Activated CD4-positive, alpha-beta T cell treated with anti-CD3 and anti-CD28 coated beads, Interleukin-2, amount 10 ng/mL, durations not matched to agents 7 days and 5 days (primary cell): ENCODE measurements at regions not wholly inside any gene's neighbourhood (a gene's known extent, or its start where the extent isn't known, plus 50 kb on each side); places are given as distances from the start of the nearest gene placed in this dataset.

Experiments
- CTCF ChIA-PET: fragments of 350-600 bp; sonication (Branson Sonifier 250); formaldehyde crosslinking; loops from one replicate; lab custom pipeline; 2021; ENCODE audit warnings: antibody characterized with exemption; lab: Charles Lee
- POLR2A ChIA-PET: fragments of 350-600 bp; sonication (Branson Sonifier 250); formaldehyde crosslinking; loops from one replicate; lab custom pipeline; 2021; ENCODE audit warnings: antibody characterized with exemption; lab: Charles Lee
- DNase-seq: peaks from one replicate; pipeline ENCODE4 v3.0.0-alpha.2; 2020
- H3K27ac Mint-ChIP-seq: one replicate; pipeline ENCODE4 v1.8.0; 2021; ENCODE audit warnings: mild to moderate bottlenecking, moderate library complexity, mixed read lengths
- H3K27me3 Mint-ChIP-seq: one replicate; pipeline ENCODE4 v1.8.0; 2021; ENCODE audit warnings: mixed read lengths
- H3K36me3 Mint-ChIP-seq: one replicate; pipeline ENCODE4 v1.8.0; 2021; ENCODE audit warnings: low read depth, mixed read lengths
- H3K4me1 Mint-ChIP-seq: one replicate; pipeline ENCODE4 v1.8.0; 2021; ENCODE audit warnings: mixed read lengths
- H3K4me3 Mint-ChIP-seq: one replicate; pipeline ENCODE4 v1.8.0; 2021; ENCODE audit warnings: mild to moderate bottlenecking, moderate library complexity, mixed read lengths
- H3K9me3 Mint-ChIP-seq: one replicate; pipeline ENCODE4 v1.8.0; 2021; ENCODE audit warnings: mixed read lengths

DNA sequence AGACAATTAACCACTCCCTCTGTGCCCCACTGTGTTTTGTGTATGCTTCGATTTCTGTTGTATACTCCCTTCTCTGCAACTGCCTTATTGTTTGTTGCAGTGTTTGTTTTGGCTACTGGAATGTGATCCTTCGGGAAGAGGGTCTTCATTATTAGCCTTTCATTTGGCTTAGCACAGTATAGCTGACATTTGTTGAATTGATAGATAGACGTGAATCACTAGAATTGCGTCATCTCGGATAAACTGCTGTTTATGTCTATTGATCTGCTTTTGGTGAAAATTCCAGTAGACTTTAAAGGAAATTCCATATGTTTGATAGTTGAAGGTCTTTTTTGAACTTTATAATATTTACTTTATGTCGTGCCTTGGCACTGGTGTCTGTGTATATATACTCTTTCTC is 189.9 kb upstream of the EYA4 start:
- ChIA-PET POLR2A (no interaction called here), CTCF (no interaction called here)
- no peaks in the 10 kb centered on the region for H3K27me3 Mint-ChIP-seq
- no peak overlapping the region for H3K4me3 Mint-ChIP-seq
- H3K4me1 Mint-ChIP-seq = no peaks in the 10 kb centered on the region
- H3K36me3 Mint-ChIP-seq = no peaks in the 10 kb centered on the region
- no peak overlapping the region for H3K27ac Mint-ChIP-seq
- no peaks in the 10 kb centered on the region for H3K9me3 Mint-ChIP-seq
- no peak for DNase-seq

DNA sequence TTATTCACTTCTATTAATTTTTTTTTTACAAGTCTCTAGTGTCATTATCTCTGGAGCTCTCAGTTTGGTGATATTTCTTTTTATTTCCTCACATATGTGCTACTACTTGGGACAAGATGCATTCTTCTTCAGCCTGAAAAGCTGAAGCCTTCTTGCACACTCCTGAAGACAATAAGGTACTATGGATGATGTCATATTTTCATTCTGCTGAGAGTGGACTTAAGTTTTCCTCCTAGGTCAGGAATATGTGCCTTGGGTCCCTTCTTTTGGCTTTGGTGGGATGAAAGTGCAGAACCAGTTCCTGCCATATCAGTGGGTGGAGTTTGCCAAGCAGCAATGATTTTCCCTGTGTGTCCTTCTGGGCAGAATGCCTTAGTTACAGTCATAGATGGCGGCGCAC is 188.7 kb upstream of the EYA4 start:
- no peak for DNase-seq
- Mint-ChIP-seq H3K27me3 (no peaks in the 10 kb centered on the region), H3K4me3 (no peak overlapping the region), H3K27ac (no peak overlapping the region), H3K9me3 (no peaks in the 10 kb centered on the region), H3K36me3 (no peaks in the 10 kb centered on the region), H3K4me1 (no peaks in the 10 kb centered on the region)
- CTCF ChIA-PET = no interaction called here
- POLR2A ChIA-PET = no interaction called here

DNA sequence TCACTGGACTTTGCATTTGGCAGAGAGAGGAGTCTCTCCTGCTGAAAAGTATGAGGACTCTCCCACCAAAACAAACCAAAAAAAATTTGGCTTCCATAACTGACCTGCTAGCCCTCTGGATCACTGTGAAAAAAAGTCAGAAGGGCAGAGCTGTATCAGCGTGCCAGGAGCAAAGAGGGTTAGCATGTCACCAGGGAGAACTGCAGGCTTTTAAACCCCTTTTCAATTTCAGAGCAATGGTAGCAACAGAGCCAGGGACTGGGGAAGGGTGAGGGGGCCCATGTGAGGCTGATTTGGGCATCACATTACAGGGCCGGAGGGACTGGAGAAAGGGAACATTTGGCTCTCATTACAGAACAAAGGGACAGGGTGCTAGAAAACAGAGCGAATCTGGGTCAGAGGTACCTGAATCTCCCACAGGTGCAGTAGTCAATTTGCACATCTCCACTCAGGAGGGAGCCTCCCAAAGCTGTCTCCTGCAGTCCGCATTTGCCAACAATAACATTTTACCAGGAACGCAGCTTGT is 185.7 kb upstream of the EYA4 start:
- no peaks in the 10 kb centered on the region for H3K36me3 Mint-ChIP-seq

DNA sequence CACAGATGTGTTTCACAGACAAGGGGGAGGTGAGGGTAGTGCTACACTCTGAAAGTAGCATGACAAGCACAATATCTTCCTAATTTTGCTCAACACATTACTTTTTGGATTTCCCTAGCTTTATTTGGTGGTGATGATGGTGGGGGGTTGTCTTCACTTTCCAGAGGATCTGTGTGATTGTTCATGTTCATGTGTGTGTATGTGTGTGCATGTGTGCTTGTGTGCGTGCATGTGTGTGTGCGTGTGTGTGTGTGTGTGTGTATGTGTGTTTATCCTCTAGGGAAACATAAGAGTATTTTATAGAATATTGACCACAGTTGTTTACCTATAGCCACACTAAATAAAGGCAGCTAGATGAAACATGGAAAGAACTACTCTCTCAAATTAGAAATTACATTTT is 183.8 kb upstream of the EYA4 start:
- Mint-ChIP-seq H3K36me3 (no peaks in the 10 kb centered on the region), H3K9me3 (no peaks in the 10 kb centered on the region), H3K27me3 (peaks cover 2% of the 10 kb centered on the region), H3K4me1 (no peaks in the 10 kb centered on the region), H3K4me3 (no peak overlapping the region), H3K27ac (no peak overlapping the region)
- ChIA-PET CTCF (no interaction called here), POLR2A (no interaction called here)
- no peak for DNase-seq

More for the DNA sequence above, 185.7 kb upstream of the EYA4 start:
- no peak for DNase-seq
- no peak overlapping the region for H3K27ac Mint-ChIP-seq
- CTCF ChIA-PET = no interaction called here
- POLR2A ChIA-PET = no interaction called here
- H3K27me3 Mint-ChIP-seq = peaks cover 2% of the 10 kb centered on the region
- no peaks in the 10 kb centered on the region for H3K9me3 Mint-ChIP-seq
- no peak overlapping the region for H3K4me3 Mint-ChIP-seq
- H3K4me1 Mint-ChIP-seq = no peaks in the 10 kb centered on the region

DNA sequence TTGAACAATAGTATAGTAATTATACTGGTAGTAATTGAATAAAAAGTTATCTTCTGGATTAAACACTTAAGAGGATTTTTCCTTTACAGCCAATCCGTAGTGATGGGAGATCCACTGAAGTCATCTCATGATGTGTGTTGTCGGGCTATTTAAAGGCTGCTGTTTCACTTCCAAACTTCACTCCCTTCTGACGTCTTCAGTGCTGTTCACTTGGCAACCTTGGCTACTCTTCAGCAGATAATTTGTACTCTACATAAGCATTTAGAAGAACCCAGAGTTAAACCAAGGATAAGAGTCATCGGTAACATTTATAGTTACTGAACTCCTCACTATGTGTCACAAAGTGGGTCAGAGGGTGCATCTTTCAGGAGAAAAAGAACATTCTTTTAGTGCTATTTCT is 179.1 kb upstream of the EYA4 start:
- Mint-ChIP-seq H3K9me3 (no peaks in the 10 kb centered on the region), H3K27ac (no peak overlapping the region), H3K4me1 (no peaks in the 10 kb centered on the region), H3K27me3 (peaks cover 2% of the 10 kb centered on the region), H3K36me3 (no peaks in the 10 kb centered on the region), H3K4me3 (no peak overlapping the region)
- ChIA-PET POLR2A (no interaction called here), CTCF (no interaction called here)
- DNase-seq = no peak

DNA sequence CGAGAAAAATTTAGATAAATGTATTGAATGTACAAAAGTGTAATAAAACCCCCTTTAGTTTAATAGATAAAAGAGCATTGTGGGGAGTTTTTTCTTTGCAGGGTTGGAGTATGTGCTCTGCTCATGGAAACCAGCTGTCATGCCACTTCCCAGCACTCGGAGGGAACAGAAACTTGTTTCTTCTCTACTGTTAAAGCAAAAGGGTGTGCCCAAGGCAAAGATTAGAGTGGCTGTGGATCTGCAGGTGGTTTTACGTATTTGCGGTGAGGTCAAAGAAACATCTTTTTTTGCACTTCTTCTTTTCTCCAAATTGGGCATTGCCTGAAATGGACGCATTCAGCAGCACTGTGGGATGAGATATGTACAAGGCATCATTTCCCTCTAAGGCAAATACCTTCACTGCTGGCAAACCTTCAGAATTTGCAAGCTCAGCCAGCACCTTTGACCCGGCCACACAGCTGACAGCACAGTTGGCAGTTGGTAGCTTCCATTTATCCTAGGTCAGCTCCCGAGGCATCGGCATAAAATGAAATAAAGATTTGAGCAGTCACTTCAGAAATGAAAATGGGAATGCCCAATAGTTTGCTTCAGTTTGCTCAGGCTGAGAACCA is 178.4 kb upstream of the EYA4 start:
- H3K36me3 Mint-ChIP-seq = no peaks in the 10 kb centered on the region
- H3K27me3 Mint-ChIP-seq = peaks cover 2% of the 10 kb centered on the region
- ChIA-PET CTCF (no interaction called here), POLR2A (no interaction called here)
- no peaks in the 10 kb centered on the region for H3K4me1 Mint-ChIP-seq
- no peak overlapping the region for H3K4me3 Mint-ChIP-seq
- DNase-seq = no peak
- no peak overlapping the region for H3K27ac Mint-ChIP-seq
- no peaks in the 10 kb centered on the region for H3K9me3 Mint-ChIP-seq

DNA sequence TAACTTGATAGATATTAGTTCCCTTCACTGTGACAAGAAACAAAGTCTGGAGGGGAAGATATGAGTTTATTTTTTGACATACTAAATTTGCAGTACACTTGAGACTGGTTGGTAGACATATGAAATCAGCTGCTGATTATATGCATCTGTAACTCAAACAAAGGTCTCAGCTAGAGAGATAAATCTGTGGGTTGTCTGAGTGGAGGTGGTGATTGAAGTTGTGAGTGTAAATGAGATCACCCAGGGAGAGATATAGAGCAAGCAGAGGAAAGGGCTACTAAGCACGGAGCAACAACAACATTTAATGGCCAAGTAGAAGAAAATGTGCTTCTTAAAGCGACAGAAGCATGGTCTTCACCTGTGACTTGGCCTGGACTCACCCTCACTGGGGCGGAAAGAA is 173.2 kb upstream of the EYA4 start:
- peaks cover 3% of the 10 kb centered on the region for H3K27me3 Mint-ChIP-seq
- H3K9me3 Mint-ChIP-seq = no peaks in the 10 kb centered on the region
- no peaks in the 10 kb centered on the region for H3K36me3 Mint-ChIP-seq
- H3K4me1 Mint-ChIP-seq = no peaks in the 10 kb centered on the region
- ChIA-PET POLR2A (no interaction called here), CTCF (no interaction called here)
- no peak overlapping the region for H3K4me3 Mint-ChIP-seq
- no peak for DNase-seq
- H3K27ac Mint-ChIP-seq = no peak overlapping the region

DNA sequence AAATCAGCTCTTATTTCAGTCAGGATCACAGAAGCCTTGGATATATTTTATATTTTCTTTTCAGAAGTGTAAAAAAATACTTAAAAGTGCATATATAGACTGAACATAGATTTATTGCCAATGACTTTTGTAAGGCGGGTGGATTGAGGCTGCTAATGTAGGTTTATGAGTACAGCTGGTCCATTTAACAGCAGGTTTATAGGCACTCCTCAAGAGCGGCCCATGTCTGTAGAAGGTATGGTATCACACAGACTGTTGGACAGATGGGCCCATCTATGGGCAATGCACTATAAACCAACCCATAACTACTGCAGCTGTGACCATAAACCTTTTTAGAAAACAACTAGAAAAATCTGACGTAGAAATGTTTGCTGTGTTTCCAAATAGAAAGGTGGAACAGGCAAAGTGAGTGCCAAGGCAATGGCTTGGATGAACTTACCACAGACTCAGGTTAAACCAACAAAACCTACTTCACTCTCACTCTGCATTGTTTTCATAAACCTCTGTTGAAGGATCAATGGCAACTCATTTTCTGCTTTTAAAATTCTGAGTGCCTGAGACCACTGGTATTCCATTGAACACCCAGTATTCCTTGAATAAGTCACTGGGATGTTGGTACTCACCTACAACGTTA is 170.6 kb upstream of the EYA4 start:
- DNase-seq = no peak
- CTCF ChIA-PET = no interaction called here
- Mint-ChIP-seq H3K27ac (no peak overlapping the region), H3K27me3 (peaks cover 3% of the 10 kb centered on the region), H3K4me3 (no peak overlapping the region), H3K36me3 (no peaks in the 10 kb centered on the region), H3K9me3 (no peaks in the 10 kb centered on the region), H3K4me1 (no peaks in the 10 kb centered on the region)
- POLR2A ChIA-PET = no interaction called here

DNA sequence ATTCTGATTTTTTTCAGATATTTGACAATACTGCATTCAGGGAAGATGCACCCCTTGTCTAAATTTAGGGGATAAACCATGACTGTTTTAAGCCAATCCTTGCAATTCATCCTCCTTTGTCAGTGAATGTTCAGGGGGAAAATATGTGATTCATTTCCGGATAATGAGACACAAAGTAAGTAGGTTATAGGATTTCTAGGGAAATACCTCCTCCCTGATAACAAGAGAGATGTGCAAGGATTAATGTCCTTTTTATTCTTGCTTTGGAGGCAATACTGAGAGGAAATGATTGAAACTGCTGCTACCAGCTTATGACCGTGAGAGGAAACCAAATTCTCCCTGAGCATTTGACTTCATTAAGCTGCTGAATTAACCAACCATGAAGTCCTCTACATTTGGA is 161.3 kb upstream of the EYA4 start:
- POLR2A ChIA-PET = no interaction called here
- CTCF ChIA-PET = no interaction called here
- Mint-ChIP-seq H3K4me3 (no peak overlapping the region), H3K36me3 (no peaks in the 10 kb centered on the region), H3K4me1 (no peaks in the 10 kb centered on the region), H3K27me3 (no peaks in the 10 kb centered on the region), H3K9me3 (no peaks in the 10 kb centered on the region), H3K27ac (no peak overlapping the region)
- DNase-seq = no peak

DNA sequence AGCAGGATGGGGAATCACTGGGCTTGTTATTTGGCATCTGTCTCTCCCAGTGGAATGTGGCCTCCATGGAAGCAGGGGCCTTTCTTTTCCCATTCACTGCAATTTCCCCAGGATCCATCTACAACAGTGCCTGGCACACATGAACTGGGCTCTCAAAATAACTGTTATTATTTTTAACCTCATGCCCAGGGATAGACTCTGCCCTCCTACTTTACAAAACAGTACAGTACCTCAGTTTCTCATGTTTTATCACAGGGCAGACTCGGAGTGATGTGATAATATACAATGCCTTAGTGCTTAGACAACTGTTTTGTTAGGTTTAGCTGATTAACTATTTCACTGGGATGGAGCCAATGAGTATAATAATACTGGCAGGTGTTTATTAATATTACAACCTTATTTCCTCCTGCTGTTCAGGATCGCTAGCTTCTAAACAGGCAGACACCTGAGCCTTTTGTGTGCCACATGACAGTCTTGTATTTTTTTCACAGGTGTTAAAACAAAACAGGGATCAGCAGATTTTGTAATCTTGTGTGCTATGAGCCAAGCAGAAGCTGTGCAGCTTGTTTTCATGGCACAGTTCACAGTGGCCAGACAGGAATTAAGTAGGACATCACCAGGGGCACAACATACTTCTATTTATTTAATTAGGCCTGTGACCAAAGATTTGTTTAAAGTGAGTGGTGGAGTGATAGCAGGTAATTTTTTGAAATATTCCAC is 157.7 kb upstream of the EYA4 start:
- no peaks in the 10 kb centered on the region for H3K9me3 Mint-ChIP-seq
- no peak for DNase-seq
- ChIA-PET POLR2A (no interaction called here), CTCF (no interaction called here)
- no peaks in the 10 kb centered on the region for H3K4me1 Mint-ChIP-seq
- no peaks in the 10 kb centered on the region for H3K27me3 Mint-ChIP-seq
- no peaks in the 10 kb centered on the region for H3K36me3 Mint-ChIP-seq
- H3K4me3 Mint-ChIP-seq = no peak overlapping the region
- H3K27ac Mint-ChIP-seq = no peak overlapping the region

DNA sequence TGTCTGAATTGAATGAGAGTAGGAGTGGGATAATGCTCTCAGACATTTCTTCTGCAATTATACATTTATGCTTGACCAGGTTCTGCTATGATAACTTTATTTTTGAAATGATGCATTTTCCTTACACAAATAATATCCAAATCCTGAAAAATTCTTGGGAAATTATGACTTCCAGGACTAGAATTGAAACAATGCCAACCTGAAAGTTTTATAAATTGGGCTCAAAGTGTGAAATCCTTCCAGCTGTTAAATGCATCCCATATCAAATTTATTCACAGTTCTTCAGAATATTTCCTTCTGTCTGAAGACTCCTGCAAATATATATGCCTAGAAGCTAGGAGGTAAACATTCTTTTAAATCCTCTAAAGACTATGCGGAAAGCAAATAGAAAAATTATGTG is 155.7 kb upstream of the EYA4 start:
- Mint-ChIP-seq H3K27me3 (no peaks in the 10 kb centered on the region), H3K36me3 (no peaks in the 10 kb centered on the region), H3K9me3 (no peaks in the 10 kb centered on the region), H3K27ac (no peak overlapping the region), H3K4me3 (no peak overlapping the region), H3K4me1 (no peaks in the 10 kb centered on the region)
- ChIA-PET CTCF (no interaction called here), POLR2A (no interaction called here)
- no peak for DNase-seq

DNA sequence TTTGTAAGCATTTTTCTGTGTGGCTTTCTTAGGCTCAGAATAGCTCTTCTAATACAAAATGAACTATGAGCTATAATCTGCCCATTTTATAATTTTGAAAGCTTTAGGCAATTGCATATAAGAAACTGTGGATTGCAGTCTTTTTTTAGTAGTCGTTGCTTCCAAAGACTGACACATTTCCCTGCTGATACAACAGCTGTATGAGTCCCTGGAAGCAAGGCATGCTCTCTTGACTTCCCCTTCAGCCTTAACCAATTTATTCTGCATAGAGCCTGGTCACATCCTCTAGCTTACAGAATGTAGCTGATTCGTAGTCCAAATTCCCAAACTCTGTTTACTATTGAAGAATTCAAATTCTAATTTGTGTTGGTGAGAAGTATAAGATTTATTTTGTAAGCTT is 155.3 kb upstream of the EYA4 start:
- Mint-ChIP-seq H3K4me1 (no peaks in the 10 kb centered on the region), H3K4me3 (no peak overlapping the region), H3K27me3 (no peaks in the 10 kb centered on the region), H3K9me3 (no peaks in the 10 kb centered on the region), H3K36me3 (no peaks in the 10 kb centered on the region), H3K27ac (no peak overlapping the region)
- CTCF ChIA-PET = no interaction called here
- POLR2A ChIA-PET = no interaction called here
- DNase-seq = no peak

DNA sequence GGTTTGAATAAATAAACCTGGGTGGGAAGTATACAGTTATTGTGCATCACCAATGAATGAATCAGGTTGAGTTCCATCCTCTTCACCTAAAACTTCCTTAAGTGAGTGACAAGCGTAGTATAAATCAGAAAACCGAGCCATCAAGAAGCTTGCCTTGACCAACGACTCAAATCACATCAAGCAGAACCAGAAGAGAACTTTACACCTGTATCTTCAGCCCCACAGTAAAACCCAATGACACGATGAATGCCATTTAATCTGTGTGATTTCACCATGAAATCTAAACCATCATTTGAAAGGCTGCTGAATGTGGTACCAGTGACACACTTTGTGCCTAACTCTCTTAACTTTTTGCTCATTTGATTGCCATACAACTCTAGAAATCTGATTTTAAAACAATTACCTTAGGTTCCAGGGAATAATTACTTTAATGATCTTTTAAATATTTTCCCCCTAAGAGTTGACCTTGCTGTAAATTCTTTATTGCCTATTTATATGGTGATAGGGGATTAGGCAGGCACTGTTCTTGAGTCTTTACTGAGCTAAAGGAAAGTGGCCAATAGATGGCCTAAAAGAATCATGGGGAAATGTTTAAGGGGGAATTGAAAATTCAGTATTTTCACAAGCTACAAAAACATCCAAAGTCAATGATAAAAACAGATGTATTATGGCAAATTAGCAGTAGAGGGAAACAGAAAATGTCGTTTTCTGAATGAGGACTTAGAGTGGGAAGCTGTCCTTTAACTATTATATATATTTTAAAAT is 152.0 kb upstream of the EYA4 start:
- DNase-seq = no peak
- CTCF ChIA-PET = no interaction called here
- H3K4me3 Mint-ChIP-seq = no peak overlapping the region
- no peaks in the 10 kb centered on the region for H3K9me3 Mint-ChIP-seq
- no peak overlapping the region for H3K27ac Mint-ChIP-seq
- POLR2A ChIA-PET = no interaction called here
- H3K36me3 Mint-ChIP-seq = no peaks in the 10 kb centered on the region
- no peaks in the 10 kb centered on the region for H3K4me1 Mint-ChIP-seq
- no peaks in the 10 kb centered on the region for H3K27me3 Mint-ChIP-seq
